WERI-Rb-1 (cell line): ENCODE measurements at regions not wholly inside any gene's neighbourhood (a gene's known extent, or its start where the extent isn't known, plus 50 kb on each side); places are given as distances from the start of the nearest gene placed in this dataset.

ENCODE experiments used
- DNase-seq: peaks from one replicate; pipeline ENCODE4 v3.0.0-alpha.2; 2020
- H3K27ac ChIP-seq: fragments of 250-450 bp; sonication (Bioruptor Pico); 2 replicates; pipeline ENCODE4 v1.5.1; 2020; ENCODE audit warnings: mild to moderate bottlenecking, moderate library complexity
- H3K27me3 ChIP-seq: fragments of 250-450 bp; sonication (Bioruptor Pico); 2 replicates; pipeline ENCODE4 v1.5.1; 2021; ENCODE audit warnings: mild to moderate bottlenecking, low read depth, moderate library complexity; ENCODE audit not compliant: insufficient read depth, severe bottlenecking
- H3K36me3 ChIP-seq: fragments of 250-450 bp; sonication (Bioruptor Pico); 2 replicates; pipeline ENCODE4 v1.5.1; 2020; ENCODE audit warnings: mild to moderate bottlenecking, moderate library complexity
- H3K4me3 ChIP-seq: 2 replicates; pipeline ENCODE4 v1.5.1; 2011; ENCODE audit warnings: low read depth, mild to moderate bottlenecking, control low read depth, low read length
- H3K9me3 ChIP-seq: fragments of 250-450 bp; sonication (Bioruptor Pico); 2 replicates; pipeline ENCODE4 v1.5.1; 2021; ENCODE audit warnings: mild to moderate bottlenecking, moderate library complexity; ENCODE audit not compliant: severe bottlenecking
- TF ChIP-seq, protein P1 (sequence below): IDR thresholded peaks from 2 replicates; pipeline ENCODE4 v1.5.1; 2011; ENCODE audit warnings: low read depth, mild to moderate bottlenecking, control low read depth, inconsistent platforms, low read length

DNA sequence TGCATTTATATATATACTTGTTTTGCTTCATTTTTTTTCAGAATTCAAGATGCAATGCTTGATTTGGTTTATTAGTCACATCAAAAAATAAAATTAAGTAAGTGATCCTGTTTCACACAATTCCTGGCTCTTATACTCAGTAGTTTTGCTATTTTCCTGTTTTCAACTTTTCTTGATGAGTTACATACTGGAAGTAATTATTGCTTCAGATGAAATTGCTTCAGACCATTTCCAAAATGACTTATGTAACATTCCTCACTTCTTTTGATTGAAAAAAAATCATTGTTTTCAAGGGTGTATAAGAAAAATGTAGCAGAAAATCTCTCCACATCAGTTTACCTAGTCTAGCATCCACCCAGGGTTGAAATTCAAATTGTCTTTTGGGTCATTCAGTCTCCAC, 65.0 kb downstream of the RGS2 start:
- TF ChIP-seq, protein P1, sequence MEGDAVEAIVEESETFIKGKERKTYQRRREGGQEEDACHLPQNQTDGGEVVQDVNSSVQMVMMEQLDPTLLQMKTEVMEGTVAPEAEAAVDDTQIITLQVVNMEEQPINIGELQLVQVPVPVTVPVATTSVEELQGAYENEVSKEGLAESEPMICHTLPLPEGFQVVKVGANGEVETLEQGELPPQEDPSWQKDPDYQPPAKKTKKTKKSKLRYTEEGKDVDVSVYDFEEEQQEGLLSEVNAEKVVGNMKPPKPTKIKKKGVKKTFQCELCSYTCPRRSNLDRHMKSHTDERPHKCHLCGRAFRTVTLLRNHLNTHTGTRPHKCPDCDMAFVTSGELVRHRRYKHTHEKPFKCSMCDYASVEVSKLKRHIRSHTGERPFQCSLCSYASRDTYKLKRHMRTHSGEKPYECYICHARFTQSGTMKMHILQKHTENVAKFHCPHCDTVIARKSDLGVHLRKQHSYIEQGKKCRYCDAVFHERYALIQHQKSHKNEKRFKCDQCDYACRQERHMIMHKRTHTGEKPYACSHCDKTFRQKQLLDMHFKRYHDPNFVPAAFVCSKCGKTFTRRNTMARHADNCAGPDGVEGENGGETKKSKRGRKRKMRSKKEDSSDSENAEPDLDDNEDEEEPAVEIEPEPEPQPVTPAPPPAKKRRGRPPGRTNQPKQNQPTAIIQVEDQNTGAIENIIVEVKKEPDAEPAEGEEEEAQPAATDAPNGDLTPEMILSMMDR: no peak
- Histone ChIP-seq H3K9me3 (no peaks in the 10 kb centered on the region), H3K27ac (no peak overlapping the region), H3K36me3 (no peaks in the 10 kb centered on the region), H3K4me3 (no peak overlapping the region), H3K27me3 (no peaks in the 10 kb centered on the region)
- DNase-seq: no peak

DNA sequence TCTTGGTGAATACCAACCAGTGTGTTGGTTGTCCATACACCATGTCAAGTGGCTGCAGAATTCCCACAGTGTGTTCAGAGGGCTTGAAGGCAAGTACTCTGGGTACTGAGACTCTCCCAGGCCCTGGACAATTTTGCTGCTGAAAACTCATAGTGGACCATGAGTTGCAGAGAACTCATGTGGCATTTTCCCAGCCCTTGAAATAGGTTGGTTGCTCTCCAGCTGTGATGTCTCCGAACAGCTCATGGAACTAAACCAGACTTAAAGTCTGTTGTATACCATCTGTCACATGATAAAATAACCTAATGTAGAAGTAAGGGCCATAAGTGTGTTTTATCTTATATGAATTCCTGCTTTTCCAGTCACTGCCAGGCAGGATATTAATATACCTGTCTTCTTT, 67.8 kb downstream of the RGS2 start:
- Histone ChIP-seq H3K36me3 (no peaks in the 10 kb centered on the region), H3K9me3 (no peaks in the 10 kb centered on the region), H3K27me3 (no peaks in the 10 kb centered on the region), H3K27ac (no peak overlapping the region), H3K4me3 (no peak overlapping the region)
- TF ChIP-seq, protein P1: no peak
- no peak for DNase-seq

DNA sequence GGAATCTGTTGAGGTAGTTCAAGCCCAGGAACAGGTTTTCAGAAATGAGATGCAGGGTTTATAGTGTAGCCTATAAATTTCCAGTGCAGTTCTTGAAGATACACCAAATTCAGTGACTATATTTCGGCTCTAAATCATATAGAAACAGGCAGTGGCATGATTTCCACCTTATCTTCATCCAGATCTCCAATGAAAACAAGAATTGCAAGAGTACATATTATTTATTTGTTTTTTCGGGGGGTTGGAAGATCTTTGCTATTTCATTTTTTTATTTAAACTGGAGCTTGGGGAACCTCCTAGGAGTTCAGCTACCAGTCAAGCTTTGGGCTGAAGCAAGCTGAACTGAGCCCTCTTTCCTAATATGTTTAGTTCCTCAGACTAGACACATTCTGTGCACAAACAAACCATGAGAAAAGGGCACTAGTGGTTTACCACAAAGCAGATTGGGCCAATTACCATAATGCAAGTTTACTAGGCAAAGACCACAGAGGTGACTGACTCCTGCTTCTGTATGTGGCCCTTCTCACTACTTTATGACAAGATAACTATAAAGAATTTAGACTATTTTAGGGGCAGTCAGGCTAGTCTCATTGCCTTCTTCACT, 68.5 kb downstream of the RGS2 start:
- H3K4me3 ChIP-seq: no peak overlapping the region
- no peak for DNase-seq
- H3K27me3 ChIP-seq: no peaks in the 10 kb centered on the region
- TF ChIP-seq, protein P1: no peak
- no peak overlapping the region for H3K27ac ChIP-seq
- H3K9me3 ChIP-seq: no peaks in the 10 kb centered on the region
- H3K36me3 ChIP-seq: no peaks in the 10 kb centered on the region

DNA sequence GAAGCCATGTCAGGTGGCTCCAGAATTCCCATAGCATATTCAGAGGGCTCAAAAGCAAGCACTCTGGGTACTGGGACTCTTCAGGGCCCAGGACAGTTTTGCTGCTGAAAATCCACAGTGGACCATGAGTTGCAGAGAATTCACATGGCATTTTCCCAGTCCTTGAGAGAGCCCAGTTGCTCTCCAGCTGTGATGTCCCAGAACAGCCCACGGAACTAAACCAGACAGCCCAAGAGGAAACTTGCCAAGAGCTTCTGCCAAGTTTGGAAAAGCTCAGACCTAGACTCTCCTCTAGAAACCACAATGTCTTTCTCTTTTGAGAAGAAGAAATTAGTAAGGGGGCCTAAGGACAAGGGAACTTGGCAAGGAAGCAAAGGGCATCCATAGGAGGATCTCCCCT, 69.4 kb downstream of the RGS2 start:
- H3K27ac ChIP-seq: no peak overlapping the region
- DNase-seq: no peak
- H3K4me3 ChIP-seq: no peak overlapping the region
- H3K36me3 ChIP-seq: no peaks in the 10 kb centered on the region
- no peaks in the 10 kb centered on the region for H3K27me3 ChIP-seq
- no peaks in the 10 kb centered on the region for H3K9me3 ChIP-seq
- TF ChIP-seq, protein P1: no peak

DNA sequence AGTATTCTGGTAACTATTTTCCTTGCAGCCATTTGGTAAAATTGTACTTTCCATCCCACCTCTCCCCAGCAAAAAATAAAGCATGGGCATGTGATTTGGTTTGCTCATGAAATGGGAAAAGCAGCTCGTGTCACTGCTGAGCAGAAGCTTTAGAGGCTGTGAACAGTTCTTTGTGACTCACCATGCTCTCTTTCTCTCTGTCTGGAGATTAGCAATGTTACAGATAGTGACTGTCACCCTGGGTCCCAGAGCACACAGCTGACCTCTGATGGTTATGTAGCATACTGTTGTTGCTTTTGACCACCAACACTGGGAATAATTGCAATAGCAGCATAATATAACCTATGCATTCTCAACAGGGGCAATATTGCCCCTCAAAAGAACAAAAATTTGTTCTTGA, 70.6 kb downstream of the RGS2 start:
- no peaks in the 10 kb centered on the region for H3K36me3 ChIP-seq
- TF ChIP-seq, protein P1: no peak
- no peaks in the 10 kb centered on the region for H3K9me3 ChIP-seq
- H3K27me3 ChIP-seq: no peaks in the 10 kb centered on the region
- no peak for DNase-seq
- H3K27ac ChIP-seq: no peak overlapping the region
- no peak overlapping the region for H3K4me3 ChIP-seq

DNA sequence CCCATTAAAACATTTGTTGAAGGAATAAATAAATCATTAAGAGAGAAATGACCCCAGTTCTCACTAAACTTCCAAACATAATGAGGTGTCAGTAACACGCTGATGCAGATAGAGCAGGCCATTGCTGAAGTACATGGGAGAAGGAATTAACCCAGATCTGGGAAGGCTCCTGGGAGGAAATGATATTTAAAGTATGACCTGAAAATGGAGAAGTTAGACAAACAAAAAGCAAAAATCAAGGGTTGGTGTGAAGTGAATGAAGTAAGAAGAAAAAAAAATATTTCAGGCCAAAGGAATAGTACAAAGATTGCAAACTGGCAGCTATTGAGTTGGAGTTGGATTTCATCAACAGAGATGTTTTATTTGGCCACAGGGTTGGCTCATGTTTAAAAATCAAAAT, 71.4 kb downstream of the RGS2 start:
- no peaks in the 10 kb centered on the region for H3K36me3 ChIP-seq
- H3K4me3 ChIP-seq: no peak overlapping the region
- TF ChIP-seq, protein P1: no peak

More for the DNA sequence above, 71.4 kb downstream of the RGS2 start:
- Histone ChIP-seq H3K27ac (no peak overlapping the region), H3K27me3 (no peaks in the 10 kb centered on the region), H3K9me3 (no peaks in the 10 kb centered on the region)
- DNase-seq: no peak
